VCaP (cell line): ENCODE measurements at regions not wholly inside any gene's neighbourhood (a gene's known extent, or its start where the extent isn't known, plus 50 kb on each side); places are given as distances from the start of the nearest gene placed in this dataset.

ENCODE experiments used
- H3K27ac ChIP-seq: fragments of 450-650 bp; 2 replicates; pipeline ENCODE4 v1.5.1; 2017
- TF ChIP-seq, protein P1 (sequence below): fragments of 450-650 bp; conservative IDR thresholded peaks from 2 replicates; pipeline ENCODE4 v1.5.1; 2017; ENCODE audit warnings: mild to moderate bottlenecking, moderate library complexity

DNA sequence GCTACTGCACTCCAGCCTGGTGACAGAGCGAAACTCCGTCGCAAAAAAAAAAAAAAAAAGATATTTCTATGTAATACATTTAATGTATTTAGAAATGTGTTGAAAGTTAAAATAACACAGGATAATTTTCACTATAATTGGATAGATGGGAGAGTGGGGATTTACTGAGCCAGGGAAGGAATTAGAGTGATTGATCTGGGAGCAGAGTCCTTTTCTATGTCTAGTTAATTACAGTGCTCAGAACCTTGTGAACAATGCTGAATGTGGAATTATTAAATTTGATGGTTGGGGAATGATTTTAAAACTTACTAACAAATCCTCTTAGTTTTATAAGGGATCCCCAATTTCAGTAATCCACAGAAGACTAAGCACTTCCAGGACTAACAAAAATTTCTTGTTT is 239.7 kb downstream of the CSNK1G3 start:
- no peak overlapping the region for H3K27ac ChIP-seq
- TF ChIP-seq, protein P1, sequence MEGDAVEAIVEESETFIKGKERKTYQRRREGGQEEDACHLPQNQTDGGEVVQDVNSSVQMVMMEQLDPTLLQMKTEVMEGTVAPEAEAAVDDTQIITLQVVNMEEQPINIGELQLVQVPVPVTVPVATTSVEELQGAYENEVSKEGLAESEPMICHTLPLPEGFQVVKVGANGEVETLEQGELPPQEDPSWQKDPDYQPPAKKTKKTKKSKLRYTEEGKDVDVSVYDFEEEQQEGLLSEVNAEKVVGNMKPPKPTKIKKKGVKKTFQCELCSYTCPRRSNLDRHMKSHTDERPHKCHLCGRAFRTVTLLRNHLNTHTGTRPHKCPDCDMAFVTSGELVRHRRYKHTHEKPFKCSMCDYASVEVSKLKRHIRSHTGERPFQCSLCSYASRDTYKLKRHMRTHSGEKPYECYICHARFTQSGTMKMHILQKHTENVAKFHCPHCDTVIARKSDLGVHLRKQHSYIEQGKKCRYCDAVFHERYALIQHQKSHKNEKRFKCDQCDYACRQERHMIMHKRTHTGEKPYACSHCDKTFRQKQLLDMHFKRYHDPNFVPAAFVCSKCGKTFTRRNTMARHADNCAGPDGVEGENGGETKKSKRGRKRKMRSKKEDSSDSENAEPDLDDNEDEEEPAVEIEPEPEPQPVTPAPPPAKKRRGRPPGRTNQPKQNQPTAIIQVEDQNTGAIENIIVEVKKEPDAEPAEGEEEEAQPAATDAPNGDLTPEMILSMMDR, result no peak

DNA sequence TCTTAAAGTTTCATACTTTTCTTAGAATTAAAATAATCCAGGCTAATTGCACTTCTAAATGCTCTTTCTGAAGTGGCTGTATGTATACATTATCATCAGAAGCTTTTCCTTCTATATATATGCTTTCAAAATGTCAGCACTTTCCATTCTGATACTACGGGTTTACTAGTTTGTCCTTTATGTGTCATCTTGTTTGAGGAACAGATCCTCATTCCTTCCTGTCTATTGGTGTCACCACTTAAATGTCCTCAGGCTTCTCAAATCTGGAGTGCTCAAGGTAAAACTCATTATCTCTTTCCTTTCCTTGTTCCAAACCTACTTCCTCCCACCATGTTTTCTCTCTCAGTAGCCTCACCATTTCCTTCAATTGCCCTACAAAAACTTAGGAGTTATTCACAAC is 236.3 kb downstream of the CSNK1G3 start:
- TF ChIP-seq, protein P1, result no peak
- H3K27ac ChIP-seq, result no peak overlapping the region

DNA sequence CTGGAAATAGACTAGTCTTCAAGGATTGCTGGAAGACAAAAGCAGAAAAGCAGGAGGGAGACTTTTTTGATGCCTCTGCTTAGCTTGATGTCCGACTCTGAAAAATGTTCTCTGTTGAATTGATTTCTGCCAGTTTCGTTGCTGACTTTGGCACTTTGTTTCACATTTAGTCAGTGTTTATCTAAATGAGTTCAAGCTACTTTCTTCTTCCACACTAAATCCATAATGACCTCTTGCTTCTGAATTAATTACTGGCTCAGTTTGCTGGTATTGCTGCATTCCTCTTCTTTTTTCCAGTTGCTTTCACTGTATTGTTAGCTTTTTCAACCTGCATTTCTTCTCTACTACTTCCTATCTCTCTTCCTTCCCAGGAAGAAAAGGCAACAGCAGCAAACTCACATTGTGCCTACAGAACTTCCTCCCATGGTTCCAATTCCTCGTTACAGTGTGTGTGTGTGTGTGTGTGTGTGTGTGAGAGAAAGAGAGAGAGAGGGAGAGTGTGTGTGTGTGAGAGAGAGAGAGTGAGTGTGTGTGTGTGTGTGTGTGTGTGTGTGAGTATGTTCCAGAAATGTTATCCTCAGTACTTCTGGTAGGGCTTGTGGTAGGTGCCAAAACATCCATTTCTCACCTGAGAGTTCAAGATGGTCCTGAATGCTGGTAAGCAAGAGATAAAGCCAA is 234.8 kb downstream of the CSNK1G3 start:
- TF ChIP-seq, protein P1, result no peak
- no peak overlapping the region for H3K27ac ChIP-seq

DNA sequence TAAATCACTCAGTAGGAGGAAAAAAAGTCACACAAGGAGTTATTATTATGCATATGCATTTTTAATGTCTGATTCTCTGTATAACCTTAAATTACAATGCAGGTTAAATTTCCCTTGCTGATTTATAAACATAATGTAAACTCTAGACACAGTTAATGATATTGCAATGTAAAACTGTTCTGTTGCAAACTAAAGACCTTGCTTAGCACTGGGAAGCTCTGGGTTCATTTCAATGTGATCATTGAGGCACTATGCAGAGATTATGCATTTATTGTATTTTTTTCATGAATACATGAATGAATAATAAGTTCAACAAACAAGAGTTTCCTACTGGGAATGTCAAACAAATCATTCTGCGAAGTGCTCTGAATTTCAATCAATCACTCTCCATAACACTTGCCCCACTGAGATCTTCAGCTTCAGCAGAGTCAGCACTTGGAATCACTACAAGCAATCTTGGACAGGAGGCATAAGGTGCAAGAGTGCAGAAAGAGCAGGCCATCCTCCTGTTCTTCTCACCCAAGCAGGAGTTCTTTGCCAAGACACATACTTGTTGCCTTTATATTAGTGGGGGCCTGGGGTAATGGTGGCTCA is 232.1 kb downstream of the CSNK1G3 start:
- H3K27ac ChIP-seq, result no peak overlapping the region
- TF ChIP-seq, protein P1, result no peak

DNA sequence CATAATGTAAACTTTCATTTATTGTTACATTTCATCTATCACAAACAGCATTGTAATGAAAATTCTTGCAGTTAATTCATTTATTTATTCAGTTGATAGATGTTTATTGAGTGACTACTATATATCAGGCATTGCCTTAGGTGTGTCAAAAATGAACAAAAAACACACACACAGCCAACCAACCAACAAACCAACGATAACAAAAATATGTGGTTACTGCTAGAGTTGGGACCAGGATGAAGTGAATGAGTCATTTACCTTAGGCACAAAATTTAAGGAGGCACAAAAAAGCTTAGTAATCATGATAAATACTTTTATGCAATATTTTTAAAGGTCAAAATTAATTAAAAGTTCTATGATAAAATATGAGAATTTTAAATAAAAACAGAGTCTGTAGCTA is 223.4 kb downstream of the CSNK1G3 start:
- no peak overlapping the region for H3K27ac ChIP-seq
- TF ChIP-seq, protein P1, result no peak

DNA sequence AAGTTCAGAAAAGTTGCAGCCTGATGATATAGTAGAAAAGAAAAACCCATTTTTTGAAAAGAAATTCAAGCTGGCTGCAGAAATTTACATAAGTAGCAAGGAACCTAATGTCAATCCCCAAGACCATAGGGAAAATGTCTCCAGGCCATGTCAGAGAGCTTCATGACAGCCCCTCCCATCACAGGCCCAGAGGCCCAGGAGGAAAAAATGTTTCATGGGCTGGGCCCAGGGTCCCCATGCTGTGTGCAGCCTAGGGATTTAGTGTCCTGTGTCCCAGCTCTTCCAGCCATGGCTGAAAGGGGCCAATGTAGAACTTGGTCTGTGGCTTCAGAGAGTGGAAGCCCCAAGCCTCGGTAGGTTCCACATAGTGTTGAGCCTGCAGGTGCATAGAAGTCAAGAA is 220.3 kb downstream of the CSNK1G3 start:
- no peak overlapping the region for H3K27ac ChIP-seq
- TF ChIP-seq, protein P1, result no peak

DNA sequence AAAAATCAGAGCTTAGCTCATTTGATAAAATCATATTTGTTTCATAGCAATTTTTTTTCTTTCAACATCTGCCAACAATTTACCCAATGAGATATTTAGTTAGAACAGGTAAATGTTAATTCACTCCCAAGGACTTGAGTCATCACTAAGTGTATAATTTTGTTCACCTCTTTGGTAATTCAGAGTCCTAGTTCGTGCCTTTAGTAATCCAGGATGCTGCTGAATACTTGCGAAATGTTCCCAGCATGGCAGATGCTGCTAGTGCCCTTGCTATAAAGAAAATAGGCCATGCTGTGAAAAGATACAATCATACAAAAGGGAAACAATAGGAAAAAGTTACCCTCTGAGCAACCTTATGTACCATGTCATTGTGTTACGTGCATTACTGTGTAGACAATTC is 210.5 kb downstream of the CSNK1G3 start:
- TF ChIP-seq, protein P1, result no peak

More for the DNA sequence above, 210.5 kb downstream of the CSNK1G3 start:
- no peak overlapping the region for H3K27ac ChIP-seq
